GM12875 (cell line): ENCODE measurements at regions not wholly inside any gene's neighbourhood (a gene's known extent, or its start where the extent isn't known, plus 50 kb on each side); places are given as distances from the start of the nearest gene placed in this dataset.

Source experiments
- H3K4me3 ChIP-seq: one replicate; pipeline ENCODE4 v1.5.1; 2011; ENCODE audit warnings: low read depth, low read length, control low read depth
- TF ChIP-seq, protein P1 (sequence below): IDR thresholded peaks from 2 replicates; pipeline ENCODE4 v1.5.1; 2011; ENCODE audit warnings: low read depth, mild to moderate bottlenecking, control low read depth, inconsistent platforms, low read length, moderate library complexity, borderline replicate concordance; ENCODE audit not compliant: insufficient read depth

DNA sequence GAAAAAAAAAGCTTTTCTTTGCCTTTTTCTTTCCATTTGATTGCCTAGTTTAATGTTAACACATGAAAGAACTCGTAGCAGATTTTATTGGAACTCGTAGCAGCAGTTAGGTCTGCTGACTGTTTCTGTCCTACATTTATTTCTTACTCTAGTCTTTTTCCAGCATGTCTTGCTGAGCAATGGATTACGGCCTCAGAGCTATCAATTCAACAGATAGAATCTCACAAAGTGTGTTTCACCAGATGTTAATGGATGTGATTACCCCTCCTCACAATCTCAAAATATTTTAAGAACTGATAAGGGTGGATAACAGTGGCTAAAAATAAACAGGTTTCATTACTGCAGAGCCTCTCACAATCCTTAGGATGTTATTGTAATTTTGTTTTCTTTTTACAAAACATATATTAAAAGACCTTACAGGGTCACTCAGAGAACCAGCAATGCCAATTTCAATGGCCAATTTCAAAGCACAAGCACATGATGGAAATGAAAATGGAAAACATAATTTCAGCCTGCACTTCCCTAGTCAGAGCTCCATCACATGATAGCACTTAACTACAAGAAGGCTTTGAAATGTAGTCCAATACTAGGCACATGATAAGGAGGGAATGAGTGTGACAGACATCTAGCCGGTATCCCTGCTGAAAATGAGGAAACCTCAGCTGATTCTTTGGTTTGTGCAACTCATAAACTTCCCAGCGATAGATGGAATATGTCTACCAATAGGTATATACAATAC, 838.1 kb upstream of the SEMA6D start:
- TF ChIP-seq, protein P1, sequence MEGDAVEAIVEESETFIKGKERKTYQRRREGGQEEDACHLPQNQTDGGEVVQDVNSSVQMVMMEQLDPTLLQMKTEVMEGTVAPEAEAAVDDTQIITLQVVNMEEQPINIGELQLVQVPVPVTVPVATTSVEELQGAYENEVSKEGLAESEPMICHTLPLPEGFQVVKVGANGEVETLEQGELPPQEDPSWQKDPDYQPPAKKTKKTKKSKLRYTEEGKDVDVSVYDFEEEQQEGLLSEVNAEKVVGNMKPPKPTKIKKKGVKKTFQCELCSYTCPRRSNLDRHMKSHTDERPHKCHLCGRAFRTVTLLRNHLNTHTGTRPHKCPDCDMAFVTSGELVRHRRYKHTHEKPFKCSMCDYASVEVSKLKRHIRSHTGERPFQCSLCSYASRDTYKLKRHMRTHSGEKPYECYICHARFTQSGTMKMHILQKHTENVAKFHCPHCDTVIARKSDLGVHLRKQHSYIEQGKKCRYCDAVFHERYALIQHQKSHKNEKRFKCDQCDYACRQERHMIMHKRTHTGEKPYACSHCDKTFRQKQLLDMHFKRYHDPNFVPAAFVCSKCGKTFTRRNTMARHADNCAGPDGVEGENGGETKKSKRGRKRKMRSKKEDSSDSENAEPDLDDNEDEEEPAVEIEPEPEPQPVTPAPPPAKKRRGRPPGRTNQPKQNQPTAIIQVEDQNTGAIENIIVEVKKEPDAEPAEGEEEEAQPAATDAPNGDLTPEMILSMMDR: no peak

GRCh38 chr15:46880791-46881190, 836.5 kb upstream of the SEMA6D start:
- TF ChIP-seq, protein P1: no peak
- no peak overlapping the region for H3K4me3 ChIP-seq

More for the DNA sequence above, 838.1 kb upstream of the SEMA6D start:
- H3K4me3 ChIP-seq: no peak overlapping the region

- no peak overlapping the region for H3K4me3 ChIP-seq
- TF ChIP-seq, protein P1: no peak
Observed at GRCh38 chr15:46892621-46893160, 824.6 kb upstream of the SEMA6D start.

DNA sequence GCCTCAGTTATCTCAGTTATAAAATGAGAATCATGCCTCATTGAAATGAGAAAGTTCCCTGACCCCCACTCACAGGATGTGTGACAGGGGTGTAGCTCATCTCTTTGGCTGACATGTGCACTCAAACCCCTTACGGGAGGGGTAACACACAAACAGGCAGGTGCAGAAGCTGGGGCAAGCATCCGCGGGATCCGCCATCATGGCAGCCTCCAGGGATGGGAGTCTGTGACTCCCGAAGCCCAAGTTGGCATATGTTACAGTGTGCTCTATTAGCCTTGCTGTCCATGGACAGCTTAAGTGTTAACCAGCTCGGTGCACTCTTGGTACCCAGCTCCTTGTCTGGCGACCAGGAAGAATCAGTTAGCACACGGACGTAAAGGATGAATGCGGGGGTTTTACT, 822.7 kb upstream of the SEMA6D start:
- TF ChIP-seq, protein P1: no peak
- no peak overlapping the region for H3K4me3 ChIP-seq

DNA sequence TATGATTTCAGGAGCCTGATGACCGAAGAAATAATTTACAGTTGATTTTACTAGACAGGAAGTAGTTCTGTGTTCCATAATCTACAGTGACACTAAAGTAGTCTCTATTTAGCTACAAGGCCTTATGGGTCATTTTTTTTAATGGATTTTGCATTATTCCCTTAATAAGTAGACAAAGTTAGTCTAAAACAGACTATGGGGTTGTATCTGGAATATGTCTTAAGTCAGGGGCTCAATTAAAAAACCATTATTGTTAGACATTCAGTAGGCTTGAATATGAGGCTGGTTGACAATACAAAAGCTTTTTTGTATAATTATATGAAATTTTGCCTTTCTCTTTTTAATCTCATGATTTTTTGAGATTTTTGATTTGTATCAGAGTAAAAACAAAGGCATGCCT, 820.0 kb upstream of the SEMA6D start:
- H3K4me3 ChIP-seq: no peak overlapping the region
- TF ChIP-seq, protein P1: no peak

GRCh38 chr15:46901001-46901400, 816.3 kb upstream of the SEMA6D start:
- H3K4me3 ChIP-seq: no peak overlapping the region
- TF ChIP-seq, protein P1: no peak

- TF ChIP-seq, protein P1: no peak
- H3K4me3 ChIP-seq: no peak overlapping the region
Observed at GRCh38 chr15:46917721-46918252, 799.5 kb upstream of the SEMA6D start.
